Tibial nerve (tissue), 4 donors: ENCODE measurements at regions not wholly inside any gene's neighbourhood (a gene's known extent, or its start where the extent isn't known, plus 50 kb on each side); places are given as distances from the start of the nearest gene placed in this dataset.

Experiments used
- EP300 ChIP-seq, 2 donors: sonication (generic); formaldehyde crosslinking; IDR thresholded peaks; one replicate each; pipeline ENCODE4 v1.6.1; 2017; ENCODE audit warnings: antibody characterized with exemption in 2 of 2, mild to moderate bottlenecking in 1 of 2
- POLR2A ChIP-seq, 2 donors: fragments of 450-650 bp; IDR thresholded peaks; one replicate each; pipeline ENCODE4 v1.6.1; 2017; ENCODE audit warnings: antibody characterized with exemption in 2 of 2, mild to moderate bottlenecking in 2 of 2, moderate library complexity in 2 of 2
- TF ChIP-seq, protein P1 (sequence below), 5 experiments: fragments of 200-600 bp in 3 of 5; fragments of 450-650 bp in 2 of 5; sonication (generic) in 3 of 5; IDR thresholded peaks; one replicate each; pipeline ENCODE4 v1.5.1; 2016 to 2019; ENCODE audit warnings: antibody characterized with exemption in 5 of 5, mild to moderate bottlenecking in 3 of 5, moderate library complexity in 2 of 5

DNA sequence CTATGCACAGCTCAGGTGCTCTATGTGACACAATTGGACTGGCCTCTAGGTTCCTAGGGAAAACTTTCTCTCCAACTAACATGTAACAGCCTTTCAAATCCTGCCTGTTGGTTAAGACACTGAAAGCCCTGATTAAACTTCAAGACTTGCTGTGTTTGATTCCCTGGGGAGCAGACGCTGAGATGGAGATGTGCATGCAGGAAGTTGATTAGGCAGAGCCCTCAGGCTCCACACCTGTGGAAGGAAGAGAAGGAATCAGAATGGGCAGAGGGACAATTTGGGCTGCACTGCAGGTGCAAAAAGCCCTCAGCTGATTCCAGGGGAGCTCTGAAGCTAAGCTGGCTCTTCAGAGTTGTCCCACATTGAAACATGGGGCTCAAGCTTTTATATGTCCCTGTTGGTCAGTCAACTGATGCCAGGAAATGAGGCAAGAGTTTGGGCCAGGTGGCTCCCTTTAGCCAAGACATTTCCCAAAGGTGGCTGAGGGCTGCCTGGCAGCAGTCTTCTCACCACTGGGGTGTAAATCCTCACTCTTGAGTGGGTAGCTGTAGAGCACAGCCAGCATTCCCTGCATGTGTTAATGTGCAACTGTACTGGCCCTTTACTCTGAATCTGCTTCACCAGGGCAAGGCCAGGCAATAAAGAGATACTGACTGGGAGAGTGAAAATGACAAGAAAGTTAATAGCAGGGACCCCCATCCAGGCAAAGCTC is 199.5 kb upstream of the DDX18 start:
- TF ChIP-seq, protein P1, sequence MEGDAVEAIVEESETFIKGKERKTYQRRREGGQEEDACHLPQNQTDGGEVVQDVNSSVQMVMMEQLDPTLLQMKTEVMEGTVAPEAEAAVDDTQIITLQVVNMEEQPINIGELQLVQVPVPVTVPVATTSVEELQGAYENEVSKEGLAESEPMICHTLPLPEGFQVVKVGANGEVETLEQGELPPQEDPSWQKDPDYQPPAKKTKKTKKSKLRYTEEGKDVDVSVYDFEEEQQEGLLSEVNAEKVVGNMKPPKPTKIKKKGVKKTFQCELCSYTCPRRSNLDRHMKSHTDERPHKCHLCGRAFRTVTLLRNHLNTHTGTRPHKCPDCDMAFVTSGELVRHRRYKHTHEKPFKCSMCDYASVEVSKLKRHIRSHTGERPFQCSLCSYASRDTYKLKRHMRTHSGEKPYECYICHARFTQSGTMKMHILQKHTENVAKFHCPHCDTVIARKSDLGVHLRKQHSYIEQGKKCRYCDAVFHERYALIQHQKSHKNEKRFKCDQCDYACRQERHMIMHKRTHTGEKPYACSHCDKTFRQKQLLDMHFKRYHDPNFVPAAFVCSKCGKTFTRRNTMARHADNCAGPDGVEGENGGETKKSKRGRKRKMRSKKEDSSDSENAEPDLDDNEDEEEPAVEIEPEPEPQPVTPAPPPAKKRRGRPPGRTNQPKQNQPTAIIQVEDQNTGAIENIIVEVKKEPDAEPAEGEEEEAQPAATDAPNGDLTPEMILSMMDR (IDR thresholded peaks at IDR 0.05), result no peak
- TF ChIP-seq POLR2A (IDR thresholded peaks at IDR 0.05) (no peak), EP300 (IDR thresholded peaks at IDR 0.05) (no peak)
